CD14-positive monocyte (primary cell): ENCODE measurements at regions not wholly inside any gene's neighbourhood (a gene's known extent, or its start where the extent isn't known, plus 50 kb on each side); places are given as distances from the start of the nearest gene placed in this dataset.
A peak's percentile ranks its signal among the peaks of the same experiment; 100 is the strongest.
"Not testable (repeated sequence)": the region's sequence is repeated elsewhere in the genome, so short reads cannot be mapped to it uniquely, and the experiment has no call there.

Experiments
- DNase-seq, 3 donors: peaks; one replicate each; pipeline ENCODE4 v3.0.0-alpha.2; 2011 to 2022
- H2AFZ ChIP-seq: 2 replicates; pipeline ENCODE4 v1.6.0; 2012; ENCODE audit warnings: mild to moderate bottlenecking, low read depth, low read length, inconsistent platforms; ENCODE audit not compliant: insufficient read depth, poor library complexity, severe bottlenecking
- H3K27ac ChIP-seq, 2 donors: 1 replicate in 1 of 2; 2 replicates in 1 of 2; pipeline ENCODE4 v1.5.1; 2012 to 2013; ENCODE audit warnings: low read length in 2 of 2, control low read depth in 1 of 2, inconsistent platforms in 1 of 2, low read depth in 1 of 2, mild to moderate bottlenecking in 1 of 2
- H3K27me3 ChIP-seq, 2 donors: one replicate each; pipeline versions ENCODE4 v1.6.0 to v1.6.1; 2011 to 2013; ENCODE audit warnings: low read length in 2 of 2; ENCODE audit not compliant: control insufficient read depth in 2 of 2, insufficient read depth in 2 of 2
- H3K36me3 ChIP-seq, 2 donors: replicated peaks in 1 of 2; 1 replicate in 1 of 2; 2 replicates in 1 of 2; pipeline versions ENCODE4 v1.5.1 to v1.6.1; 2012 to 2013; ENCODE audit warnings: low read length in 2 of 2, control low read depth in 1 of 2, inconsistent platforms in 1 of 2, mild to moderate bottlenecking in 1 of 2; ENCODE audit not compliant: insufficient read depth in 2 of 2, control insufficient read depth in 1 of 2
- H3K4me1 ChIP-seq, 2 donors: 1 replicate in 1 of 2; 2 replicates in 1 of 2; pipeline versions ENCODE4 v1.5.1 to v1.6.1; 2012 to 2013; ENCODE audit warnings: low read length in 2 of 2, control low read depth in 1 of 2, inconsistent platforms in 1 of 2, mild to moderate bottlenecking in 1 of 2, moderate library complexity in 1 of 2; ENCODE audit not compliant: insufficient read depth in 2 of 2, control insufficient read depth in 1 of 2
- H3K4me2 ChIP-seq: replicated peaks from 2 replicates; pipeline ENCODE3; 2012; ENCODE audit warnings: low read length, moderate library complexity, mild to moderate bottlenecking; ENCODE audit not compliant: poor library complexity, severe bottlenecking; ENCODE audit errors: extremely low read depth
- H3K4me3 ChIP-seq, 3 experiments: fragments of 200-600 bp in 1 of 3; sonication (generic) in 1 of 3; replicated peaks in 1 of 3; 1 replicate in 2 of 3; 2 replicates in 1 of 3; pipeline ENCODE4 v1.5.1; 2011 to 2013; ENCODE audit warnings: low read length in 3 of 3, mild to moderate bottlenecking in 3 of 3, control low read depth in 2 of 3, low read depth in 2 of 3, inconsistent platforms in 1 of 3, moderate library complexity in 1 of 3
- H3K79me2 ChIP-seq: 2 replicates; pipeline ENCODE4 v1.6.0; 2012; ENCODE audit warnings: mild to moderate bottlenecking, control low read depth, inconsistent platforms, low read length, moderate library complexity; ENCODE audit not compliant: insufficient read depth
- H3K9ac ChIP-seq: 2 replicates; pipeline ENCODE4 v1.6.0; 2017; ENCODE audit warnings: low read length, mild to moderate bottlenecking; ENCODE audit not compliant: insufficient read depth, poor library complexity, severe bottlenecking
- H3K9me3 ChIP-seq, 2 donors: replicated peaks in 1 of 2; 1 replicate in 1 of 2; 2 replicates in 1 of 2; pipeline versions ENCODE4 v1.5.1 to v1.6.1; 2012 to 2013; ENCODE audit warnings: low read length in 2 of 2, control low read depth in 1 of 2; ENCODE audit not compliant: control insufficient read depth in 1 of 2, insufficient read depth in 1 of 2
- H4K20me1 ChIP-seq: 2 replicates; pipeline ENCODE4 v1.6.0; 2012; ENCODE audit warnings: mild to moderate bottlenecking, low read length, control low read depth, moderate library complexity; ENCODE audit not compliant: insufficient read depth
- H3K27ac Mint-ChIP-seq, 7 donors: one replicate each; pipeline ENCODE4 v1.8.0; 2020; ENCODE audit warnings: mild to moderate bottlenecking in 7 of 7, mixed read lengths in 7 of 7, moderate library complexity in 6 of 7, inconsistent platforms in 2 of 7
- H3K27me3 Mint-ChIP-seq, 3 donors: one replicate each; pipeline ENCODE4 v1.8.0; 2021 to 2022; ENCODE audit warnings: low read depth in 3 of 3, mild to moderate bottlenecking in 3 of 3, mixed read lengths in 3 of 3, moderate library complexity in 3 of 3, inconsistent platforms in 1 of 3
- H3K36me3 Mint-ChIP-seq, 2 donors: one replicate each; pipeline ENCODE4 v1.8.0; 2020; ENCODE audit warnings: mixed read lengths in 2 of 2, inconsistent platforms in 1 of 2, mild to moderate bottlenecking in 1 of 2
- H3K4me1 Mint-ChIP-seq: one replicate; pipeline ENCODE4 v1.8.0; 2020; ENCODE audit warnings: mild to moderate bottlenecking, mixed read lengths
- H3K4me3 Mint-ChIP-seq, 2 donors: one replicate each; pipeline ENCODE4 v1.8.0; 2020; ENCODE audit warnings: mild to moderate bottlenecking in 2 of 2, mixed read lengths in 2 of 2, moderate library complexity in 1 of 2
- H3K9me3 Mint-ChIP-seq, 7 donors: one replicate each; pipeline ENCODE4 v1.8.0; 2020 to 2022; ENCODE audit warnings: mixed read lengths in 7 of 7, mild to moderate bottlenecking in 6 of 7, moderate library complexity in 6 of 7, inconsistent platforms in 2 of 7
- WGBS: methylation state at CpG from one replicate; pipeline ENCODE4 v1.1.5; 2013; ENCODE audit warnings: missing lambda C conversion rate; ENCODE audit not compliant: insufficient coverage; 5-methylcytosine and 5-hydroxymethylcytosine counted together
- intact Hi-C, 2 donors: fragments of 100-400 bp; cut with micrococcal nuclease; formaldehyde crosslinking; loops; one replicate each; pipeline versions ENCODE4 v1.15.0 to v1.15.1; 2023
- TF ChIP-seq, protein P1 (sequence below): fragments of 200-600 bp; IDR thresholded peaks from one replicate; pipeline ENCODE4 v1.8.0; 2022; ENCODE audit warnings: antibody characterized with exemption, mild to moderate bottlenecking

DNA sequence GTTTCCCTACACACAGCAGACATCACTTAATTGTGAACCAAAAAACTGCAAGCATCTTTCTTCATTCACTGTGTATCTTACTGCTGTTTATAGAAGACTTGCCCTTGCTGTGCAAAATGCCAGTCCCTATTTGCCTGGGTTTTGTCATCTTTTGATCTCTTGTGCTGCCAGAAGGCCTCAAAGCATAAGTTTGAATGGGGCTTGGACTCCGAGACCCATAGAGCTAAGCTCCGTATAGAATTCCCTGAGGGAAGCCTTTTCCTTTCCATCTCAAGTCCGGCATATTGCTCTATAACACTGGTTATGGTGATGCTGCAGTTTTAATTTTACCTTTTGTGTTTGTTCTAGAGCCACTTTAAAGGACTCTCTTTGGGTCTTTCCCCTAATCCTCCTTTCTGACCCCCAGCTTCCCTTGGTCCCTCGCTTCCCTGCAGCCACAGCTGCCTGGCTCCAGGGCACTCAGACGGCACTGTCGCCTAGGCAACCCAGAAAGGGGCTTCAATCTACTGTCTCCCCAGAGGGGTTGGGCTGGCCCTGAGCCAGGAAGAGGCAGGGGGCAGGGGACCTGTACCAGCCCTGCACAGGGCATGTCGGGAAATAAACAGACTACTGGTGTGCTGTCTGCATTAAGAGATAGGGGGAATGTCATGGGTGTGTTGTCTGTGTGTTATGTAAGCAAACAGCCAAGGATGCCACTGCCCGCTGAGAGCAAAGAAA, 73.4 kb upstream of the MELK start:
- no peak overlapping the region for H3K4me2 ChIP-seq
- no peaks in the 10 kb centered on the region for H3K79me2 ChIP-seq
- no peaks in the 10 kb centered on the region for H3K36me3 ChIP-seq
- intact Hi-C loops: no loop called here
- no peaks in the 10 kb centered on the region for H3K9me3 ChIP-seq
- DNase-seq: no peak
- Mint-ChIP-seq H3K4me1 (peaks cover 5% of the 10 kb centered on the region), H3K36me3 (no peaks in the 10 kb centered on the region), H3K27ac (no peak overlapping the region), H3K9me3 (no peaks in the 10 kb centered on the region), H3K4me3 (no peak overlapping the region), H3K27me3 (peaks cover 0 to 3% (median 0%) of the 10 kb centered on the region in 3 donors)
- H3K27me3 ChIP-seq: no peaks in the 10 kb centered on the region
- no peak overlapping the region for H3K27ac ChIP-seq
- H2AFZ ChIP-seq: no peak overlapping the region
- H3K4me1 ChIP-seq: no peaks in the 10 kb centered on the region
- no peak overlapping the region for H3K9ac ChIP-seq
- 100% methylated on average over 4 of the region's 8 CpGs for WGBS
- H4K20me1 ChIP-seq: no peaks in the 10 kb centered on the region
- TF ChIP-seq, protein P1, sequence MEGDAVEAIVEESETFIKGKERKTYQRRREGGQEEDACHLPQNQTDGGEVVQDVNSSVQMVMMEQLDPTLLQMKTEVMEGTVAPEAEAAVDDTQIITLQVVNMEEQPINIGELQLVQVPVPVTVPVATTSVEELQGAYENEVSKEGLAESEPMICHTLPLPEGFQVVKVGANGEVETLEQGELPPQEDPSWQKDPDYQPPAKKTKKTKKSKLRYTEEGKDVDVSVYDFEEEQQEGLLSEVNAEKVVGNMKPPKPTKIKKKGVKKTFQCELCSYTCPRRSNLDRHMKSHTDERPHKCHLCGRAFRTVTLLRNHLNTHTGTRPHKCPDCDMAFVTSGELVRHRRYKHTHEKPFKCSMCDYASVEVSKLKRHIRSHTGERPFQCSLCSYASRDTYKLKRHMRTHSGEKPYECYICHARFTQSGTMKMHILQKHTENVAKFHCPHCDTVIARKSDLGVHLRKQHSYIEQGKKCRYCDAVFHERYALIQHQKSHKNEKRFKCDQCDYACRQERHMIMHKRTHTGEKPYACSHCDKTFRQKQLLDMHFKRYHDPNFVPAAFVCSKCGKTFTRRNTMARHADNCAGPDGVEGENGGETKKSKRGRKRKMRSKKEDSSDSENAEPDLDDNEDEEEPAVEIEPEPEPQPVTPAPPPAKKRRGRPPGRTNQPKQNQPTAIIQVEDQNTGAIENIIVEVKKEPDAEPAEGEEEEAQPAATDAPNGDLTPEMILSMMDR: no peak
- no peak overlapping the region for H3K4me3 ChIP-seq

DNA sequence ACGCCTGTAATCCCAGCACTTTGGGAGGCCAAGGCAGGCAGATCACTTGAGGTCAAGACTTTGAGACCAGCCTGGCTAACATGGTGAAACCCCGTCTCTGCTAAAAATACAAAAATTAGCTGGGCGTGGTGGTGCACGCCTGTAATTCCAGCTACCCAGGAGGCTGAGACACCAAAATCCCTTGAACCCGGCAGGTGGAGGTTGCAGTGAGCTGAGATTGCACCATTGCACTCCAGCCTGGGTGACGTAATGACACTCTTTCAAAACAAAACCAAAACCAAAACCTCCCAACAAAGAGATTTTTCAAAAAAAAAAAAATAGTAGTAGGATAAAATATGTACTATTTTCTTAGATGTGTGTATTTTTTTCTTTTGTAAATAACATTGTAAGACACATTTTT, 79.1 kb upstream of the MELK start:
- Histone ChIP-seq H3K4me1 (peaks cover 11 to 14% of the 10 kb centered on the region in 2 donors), H3K4me2 (peak overlapping the region; percentile 55)
- H3K9me3 ChIP-seq, H3K36me3 Mint-ChIP-seq, H2AFZ ChIP-seq, H3K27ac ChIP-seq, H3K27me3 ChIP-seq, H3K9ac ChIP-seq, H3K79me2 ChIP-seq, intact Hi-C loops, H3K36me3 ChIP-seq, H3K4me3 ChIP-seq, H4K20me1 ChIP-seq, H3K9me3 Mint-ChIP-seq, H3K27me3 Mint-ChIP-seq: not testable (repeated sequence)
- DNase-seq: peak; percentile 34 to 56 (median 45)
- peak overlapping the region in 4 of 7 donors; percentile 46 to 87 (median 74) for H3K27ac Mint-ChIP-seq
- 67% methylated on average over 5 of the region's 6 CpGs for WGBS
- H3K4me3 Mint-ChIP-seq: peak overlapping the region in 1 of 2 donors; percentile 77
- peaks cover 18% of the 10 kb centered on the region for H3K4me1 Mint-ChIP-seq
